OCI-LY3 (cell line): ENCODE measurements at regions not wholly inside any gene's neighbourhood (a gene's known extent, or its start where the extent isn't known, plus 50 kb on each side); places are given as distances from the start of the nearest gene placed in this dataset.

Experiments used
- CTCF ChIP-seq: fragments of 200-600, 300-600 bp; sonication (generic); IDR thresholded peaks from 2 replicates; pipeline ENCODE4 v1.5.1; 2014; ENCODE audit warnings: antibody characterized with exemption, low read length, low read depth
- EZH2phosphoT487 ChIP-seq: fragments of 200-600 bp; shearing (Covaris generic); IDR thresholded peaks from 2 replicates; pipeline ENCODE4 v1.6.1; 2018; ENCODE audit warnings: antibody characterized with exemption, mixed run types, low read depth

DNA sequence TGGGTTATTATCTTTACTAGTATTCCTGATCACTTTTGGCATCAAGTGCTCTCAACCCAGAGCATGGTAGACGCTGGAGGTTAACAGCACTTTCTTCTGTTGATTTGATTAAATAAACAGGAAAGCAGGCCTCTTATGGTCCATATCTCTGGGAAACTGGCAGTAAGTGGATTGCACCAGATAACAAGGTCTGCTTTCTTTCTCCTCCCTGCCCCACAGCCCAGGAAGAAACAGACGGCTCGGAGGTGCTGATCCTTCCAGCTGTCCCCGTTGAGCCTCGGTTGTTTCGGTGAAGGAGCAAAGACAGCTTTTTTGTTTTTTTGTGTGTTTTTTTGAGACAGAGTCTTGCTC lies 100.8 kb upstream of the KCTD1 start:
- TF ChIP-seq CTCF (no peak), EZH2phosphoT487 (no peak)
